CD14-positive monocyte (primary cell): ENCODE measurements at regions not wholly inside any gene's neighbourhood (a gene's known extent, or its start where the extent isn't known, plus 50 kb on each side); places are given as distances from the start of the nearest gene placed in this dataset.
"Not testable (repeated sequence)": the region's sequence is repeated elsewhere in the genome, so short reads cannot be mapped to it uniquely, and the experiment has no call there.

Experiments used
- DNase-seq, 3 donors: peaks; one replicate each; pipeline ENCODE4 v3.0.0-alpha.2; 2011 to 2022
- H2AFZ ChIP-seq: 2 replicates; pipeline ENCODE4 v1.6.0; 2012; ENCODE audit warnings: mild to moderate bottlenecking, low read depth, low read length, inconsistent platforms; ENCODE audit not compliant: insufficient read depth, poor library complexity, severe bottlenecking
- H3K27ac ChIP-seq, 2 donors: 1 replicate in 1 of 2; 2 replicates in 1 of 2; pipeline ENCODE4 v1.5.1; 2012 to 2013; ENCODE audit warnings: low read length in 2 of 2, control low read depth in 1 of 2, inconsistent platforms in 1 of 2, low read depth in 1 of 2, mild to moderate bottlenecking in 1 of 2
- H3K27me3 ChIP-seq, 2 donors: one replicate each; pipeline versions ENCODE4 v1.6.0 to v1.6.1; 2011 to 2013; ENCODE audit warnings: low read length in 2 of 2; ENCODE audit not compliant: control insufficient read depth in 2 of 2, insufficient read depth in 2 of 2
- H3K36me3 ChIP-seq, 2 donors: replicated peaks in 1 of 2; 1 replicate in 1 of 2; 2 replicates in 1 of 2; pipeline versions ENCODE4 v1.5.1 to v1.6.1; 2012 to 2013; ENCODE audit warnings: low read length in 2 of 2, control low read depth in 1 of 2, inconsistent platforms in 1 of 2, mild to moderate bottlenecking in 1 of 2; ENCODE audit not compliant: insufficient read depth in 2 of 2, control insufficient read depth in 1 of 2
- H3K4me1 ChIP-seq, 2 donors: 1 replicate in 1 of 2; 2 replicates in 1 of 2; pipeline versions ENCODE4 v1.5.1 to v1.6.1; 2012 to 2013; ENCODE audit warnings: low read length in 2 of 2, control low read depth in 1 of 2, inconsistent platforms in 1 of 2, mild to moderate bottlenecking in 1 of 2, moderate library complexity in 1 of 2; ENCODE audit not compliant: insufficient read depth in 2 of 2, control insufficient read depth in 1 of 2
- H3K4me2 ChIP-seq: replicated peaks from 2 replicates; pipeline ENCODE3; 2012; ENCODE audit warnings: low read length, moderate library complexity, mild to moderate bottlenecking; ENCODE audit not compliant: poor library complexity, severe bottlenecking; ENCODE audit errors: extremely low read depth
- H3K4me3 ChIP-seq, 3 experiments: fragments of 200-600 bp in 1 of 3; sonication (generic) in 1 of 3; replicated peaks in 1 of 3; 1 replicate in 2 of 3; 2 replicates in 1 of 3; pipeline ENCODE4 v1.5.1; 2011 to 2013; ENCODE audit warnings: low read length in 3 of 3, mild to moderate bottlenecking in 3 of 3, control low read depth in 2 of 3, low read depth in 2 of 3, inconsistent platforms in 1 of 3, moderate library complexity in 1 of 3
- H3K79me2 ChIP-seq: 2 replicates; pipeline ENCODE4 v1.6.0; 2012; ENCODE audit warnings: mild to moderate bottlenecking, control low read depth, inconsistent platforms, low read length, moderate library complexity; ENCODE audit not compliant: insufficient read depth
- H3K9ac ChIP-seq: 2 replicates; pipeline ENCODE4 v1.6.0; 2017; ENCODE audit warnings: low read length, mild to moderate bottlenecking; ENCODE audit not compliant: insufficient read depth, poor library complexity, severe bottlenecking
- H3K9me3 ChIP-seq, 2 donors: replicated peaks in 1 of 2; 1 replicate in 1 of 2; 2 replicates in 1 of 2; pipeline versions ENCODE4 v1.5.1 to v1.6.1; 2012 to 2013; ENCODE audit warnings: low read length in 2 of 2, control low read depth in 1 of 2; ENCODE audit not compliant: control insufficient read depth in 1 of 2, insufficient read depth in 1 of 2
- H4K20me1 ChIP-seq: 2 replicates; pipeline ENCODE4 v1.6.0; 2012; ENCODE audit warnings: mild to moderate bottlenecking, low read length, control low read depth, moderate library complexity; ENCODE audit not compliant: insufficient read depth
- H3K27ac Mint-ChIP-seq, 7 donors: one replicate each; pipeline ENCODE4 v1.8.0; 2020; ENCODE audit warnings: mild to moderate bottlenecking in 7 of 7, mixed read lengths in 7 of 7, moderate library complexity in 6 of 7, inconsistent platforms in 2 of 7
- H3K27me3 Mint-ChIP-seq, 3 donors: one replicate each; pipeline ENCODE4 v1.8.0; 2021 to 2022; ENCODE audit warnings: low read depth in 3 of 3, mild to moderate bottlenecking in 3 of 3, mixed read lengths in 3 of 3, moderate library complexity in 3 of 3, inconsistent platforms in 1 of 3
- H3K36me3 Mint-ChIP-seq, 2 donors: one replicate each; pipeline ENCODE4 v1.8.0; 2020; ENCODE audit warnings: mixed read lengths in 2 of 2, inconsistent platforms in 1 of 2, mild to moderate bottlenecking in 1 of 2
- H3K4me1 Mint-ChIP-seq: one replicate; pipeline ENCODE4 v1.8.0; 2020; ENCODE audit warnings: mild to moderate bottlenecking, mixed read lengths
- H3K4me3 Mint-ChIP-seq, 2 donors: one replicate each; pipeline ENCODE4 v1.8.0; 2020; ENCODE audit warnings: mild to moderate bottlenecking in 2 of 2, mixed read lengths in 2 of 2, moderate library complexity in 1 of 2
- H3K9me3 Mint-ChIP-seq, 7 donors: one replicate each; pipeline ENCODE4 v1.8.0; 2020 to 2022; ENCODE audit warnings: mixed read lengths in 7 of 7, mild to moderate bottlenecking in 6 of 7, moderate library complexity in 6 of 7, inconsistent platforms in 2 of 7
- WGBS: methylation state at CpG from one replicate; pipeline ENCODE4 v1.1.5; 2013; ENCODE audit warnings: missing lambda C conversion rate; ENCODE audit not compliant: insufficient coverage; 5-methylcytosine and 5-hydroxymethylcytosine counted together
- intact Hi-C, 2 donors: fragments of 100-400 bp; cut with micrococcal nuclease; formaldehyde crosslinking; loops; one replicate each; pipeline versions ENCODE4 v1.15.0 to v1.15.1; 2023
- TF ChIP-seq, protein P1 (sequence below): fragments of 200-600 bp; IDR thresholded peaks from one replicate; pipeline ENCODE4 v1.8.0; 2022; ENCODE audit warnings: antibody characterized with exemption, mild to moderate bottlenecking

DNA sequence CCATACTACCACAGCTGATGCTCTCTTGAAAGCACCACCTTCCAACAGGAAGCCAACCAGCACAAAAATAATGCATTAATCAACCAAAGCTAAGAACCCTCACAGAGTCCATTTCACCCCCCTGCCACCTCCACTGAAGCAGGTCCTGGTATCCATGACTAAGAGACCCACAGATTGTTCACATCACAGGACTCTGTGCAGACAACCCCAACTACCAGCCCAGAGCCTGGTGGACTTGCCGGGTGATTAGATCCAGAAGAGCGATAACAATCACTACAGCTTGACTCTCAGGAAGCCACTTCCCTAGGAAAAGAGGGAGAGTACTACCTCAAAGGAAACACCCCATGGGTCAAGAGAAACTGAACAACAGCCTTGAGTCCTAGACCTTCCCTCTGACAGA is 528.1 kb downstream of the KIF20B start:
- TF ChIP-seq, protein P1, sequence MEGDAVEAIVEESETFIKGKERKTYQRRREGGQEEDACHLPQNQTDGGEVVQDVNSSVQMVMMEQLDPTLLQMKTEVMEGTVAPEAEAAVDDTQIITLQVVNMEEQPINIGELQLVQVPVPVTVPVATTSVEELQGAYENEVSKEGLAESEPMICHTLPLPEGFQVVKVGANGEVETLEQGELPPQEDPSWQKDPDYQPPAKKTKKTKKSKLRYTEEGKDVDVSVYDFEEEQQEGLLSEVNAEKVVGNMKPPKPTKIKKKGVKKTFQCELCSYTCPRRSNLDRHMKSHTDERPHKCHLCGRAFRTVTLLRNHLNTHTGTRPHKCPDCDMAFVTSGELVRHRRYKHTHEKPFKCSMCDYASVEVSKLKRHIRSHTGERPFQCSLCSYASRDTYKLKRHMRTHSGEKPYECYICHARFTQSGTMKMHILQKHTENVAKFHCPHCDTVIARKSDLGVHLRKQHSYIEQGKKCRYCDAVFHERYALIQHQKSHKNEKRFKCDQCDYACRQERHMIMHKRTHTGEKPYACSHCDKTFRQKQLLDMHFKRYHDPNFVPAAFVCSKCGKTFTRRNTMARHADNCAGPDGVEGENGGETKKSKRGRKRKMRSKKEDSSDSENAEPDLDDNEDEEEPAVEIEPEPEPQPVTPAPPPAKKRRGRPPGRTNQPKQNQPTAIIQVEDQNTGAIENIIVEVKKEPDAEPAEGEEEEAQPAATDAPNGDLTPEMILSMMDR: no peak
- Histone ChIP-seq H4K20me1 (no peaks in the 10 kb centered on the region), H3K9me3 (peaks cover 0 to 3% of the 10 kb centered on the region in 2 donors), H3K4me2 (no peak overlapping the region), H2AFZ (no peak overlapping the region), H3K4me3 (no peak overlapping the region), H3K79me2 (no peaks in the 10 kb centered on the region), H3K9ac (no peak overlapping the region), H3K27ac (no peak overlapping the region), H3K27me3 (no peaks in the 10 kb centered on the region), H3K36me3 (no peaks in the 10 kb centered on the region), H3K4me1 (no peaks in the 10 kb centered on the region)
- DNase-seq: no peak
- peaks cover 0 to 16% (median 8%) of the 10 kb centered on the region in 7 donors for H3K9me3 Mint-ChIP-seq
- WGBS: 100% methylated on average over 1 of the region's 2 CpGs
- intact Hi-C loops: no loop called here
- no peaks in the 10 kb centered on the region for H3K4me1 Mint-ChIP-seq
- H3K4me3 Mint-ChIP-seq: no peak overlapping the region
- no peak overlapping the region for H3K27ac Mint-ChIP-seq
- H3K36me3 Mint-ChIP-seq: no peaks in the 10 kb centered on the region
- no peaks in the 10 kb centered on the region for H3K27me3 Mint-ChIP-seq

DNA sequence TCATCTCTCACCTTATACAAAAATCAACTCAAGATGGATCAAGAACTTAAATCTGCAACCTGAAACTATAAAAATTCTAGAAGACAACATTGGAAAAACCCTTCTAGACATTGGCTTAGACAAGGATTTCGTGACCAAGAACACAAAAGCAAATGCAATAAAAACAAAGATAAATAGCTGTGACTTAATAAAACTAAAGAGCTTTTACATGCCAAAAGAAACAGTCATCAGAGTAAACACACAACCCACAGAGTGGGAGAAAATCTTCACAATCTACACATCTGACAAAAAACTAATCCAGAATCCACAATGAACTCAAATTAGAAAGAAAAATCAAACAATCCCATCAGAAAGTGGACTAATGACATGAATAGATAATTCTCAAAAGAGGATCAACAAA is 532.4 kb downstream of the KIF20B start:
- H3K27ac Mint-ChIP-seq, intact Hi-C loops: not testable (repeated sequence)
- H3K9me3 Mint-ChIP-seq: peaks cover 0 to 16% (median 6%) of the 10 kb centered on the region in 7 donors

More for the DNA sequence above, 532.4 kb downstream of the KIF20B start:
- H3K4me3 ChIP-seq, H3K27me3 ChIP-seq, H3K4me1 ChIP-seq, H2AFZ ChIP-seq, H3K4me3 Mint-ChIP-seq, H3K4me1 Mint-ChIP-seq, H3K36me3 Mint-ChIP-seq, H3K27ac ChIP-seq, H3K27me3 Mint-ChIP-seq, H3K36me3 ChIP-seq, H3K9ac ChIP-seq, H4K20me1 ChIP-seq, DNase-seq, H3K9me3 ChIP-seq, H3K79me2 ChIP-seq, H3K4me2 ChIP-seq: not testable (repeated sequence)
- WGBS: no CpG with 5 or more reads among the region's 1 CpG
